HG03571 (cell line): ENCODE measurements at regions not wholly inside any gene's neighbourhood (a gene's known extent, or its start where the extent isn't known, plus 50 kb on each side); places are given as distances from the start of the nearest gene placed in this dataset.
"Not testable (repeated sequence)": the region's sequence is repeated elsewhere in the genome, so short reads cannot be mapped to it uniquely, and the experiment has no call there.

ENCODE experiments used
- ATAC-seq: cut with Tn5 transposase; IDR thresholded peaks from one replicate; pipeline ENCODE4 v1.9.1; 2021; ENCODE audit not compliant: unreplicated experiment

DNA sequence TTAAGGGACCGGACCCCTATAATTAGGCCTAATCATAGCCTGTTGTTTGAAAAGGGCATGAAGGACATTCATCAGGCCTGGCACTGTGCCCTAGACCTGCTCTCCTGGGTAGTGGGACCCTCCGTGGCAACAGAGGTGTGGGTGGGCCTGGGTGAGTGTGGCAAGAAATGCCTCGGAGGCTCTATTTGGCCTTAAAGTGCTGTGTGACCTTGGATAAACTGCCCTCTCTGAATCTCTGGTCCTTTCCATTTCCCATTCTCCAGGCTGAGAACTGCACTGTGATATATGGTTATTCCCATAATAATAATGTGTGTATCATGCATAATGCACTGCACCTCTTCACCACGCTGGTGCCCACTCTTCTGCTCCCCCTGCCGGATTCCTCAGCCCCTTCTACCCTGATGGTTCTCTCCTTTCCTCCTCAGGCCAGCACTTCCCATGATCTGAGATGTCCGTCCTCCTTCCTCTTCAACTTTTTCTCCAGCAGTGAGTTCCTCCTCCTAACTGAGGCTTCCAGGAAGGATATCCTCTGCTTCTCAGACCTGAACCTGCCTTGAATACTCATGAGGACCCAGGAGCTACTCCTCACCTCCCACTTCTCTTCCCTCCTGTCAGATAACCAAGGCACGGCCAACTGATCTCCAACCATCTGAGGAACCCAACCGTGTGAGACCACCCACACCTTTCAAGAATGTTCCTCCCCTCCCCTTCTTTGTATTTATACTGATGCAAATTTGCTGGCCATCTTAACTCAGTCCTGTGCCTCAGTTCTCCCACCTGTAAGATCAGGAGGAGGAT, 111.0 kb upstream of the PZP start:
- no peak for ATAC-seq

DNA sequence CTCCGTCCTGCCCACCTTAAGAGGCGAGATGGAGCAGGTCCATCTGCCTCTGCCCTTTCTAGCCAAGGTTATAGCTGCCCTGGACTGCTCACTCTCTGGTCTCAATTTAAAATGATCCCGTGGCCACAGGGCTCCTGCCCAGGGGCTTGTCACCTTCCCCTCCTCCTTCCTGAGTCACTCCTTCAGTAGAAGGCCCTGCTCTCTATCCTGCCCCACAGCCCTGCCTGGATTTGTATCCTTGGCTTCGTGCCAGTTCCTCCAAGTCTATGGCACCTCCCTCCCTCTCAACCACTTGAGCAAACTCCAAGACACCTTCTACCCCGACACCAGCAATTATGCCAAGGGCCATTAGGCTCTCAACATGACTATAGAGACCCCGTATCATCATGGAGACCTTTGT, 105.3 kb upstream of the PZP start:
- ATAC-seq: not testable (repeated sequence)

- ATAC-seq: not testable (repeated sequence)
These were observed 104.5 kb upstream of the PZP start for GRCh38 chr12:9312406-9313392.

GRCh38 chr12:9311454-9311853, 103.3 kb upstream of the PZP start:
- not testable (repeated sequence) for ATAC-seq

DNA sequence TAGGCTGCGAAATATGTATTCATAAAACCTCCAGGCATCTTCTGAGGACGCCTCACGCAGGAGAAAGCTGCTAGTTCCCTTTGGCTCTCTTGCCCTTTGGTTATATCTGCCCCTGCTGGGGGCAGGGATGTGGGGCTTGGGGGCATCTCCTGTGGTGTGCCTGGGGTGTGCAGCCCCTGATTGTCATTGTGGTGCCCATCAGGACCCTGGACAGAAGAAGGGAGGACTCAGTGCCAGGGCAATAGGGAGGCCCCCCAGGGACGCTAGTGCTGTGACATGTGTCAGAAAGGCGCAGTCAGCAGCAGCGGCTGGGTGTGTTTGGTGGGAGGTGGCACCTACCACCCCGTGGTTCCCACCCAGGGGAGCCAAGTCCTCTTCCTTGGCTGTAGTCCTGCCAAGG, 102.5 kb upstream of the PZP start:
- ATAC-seq: not testable (repeated sequence)

DNA sequence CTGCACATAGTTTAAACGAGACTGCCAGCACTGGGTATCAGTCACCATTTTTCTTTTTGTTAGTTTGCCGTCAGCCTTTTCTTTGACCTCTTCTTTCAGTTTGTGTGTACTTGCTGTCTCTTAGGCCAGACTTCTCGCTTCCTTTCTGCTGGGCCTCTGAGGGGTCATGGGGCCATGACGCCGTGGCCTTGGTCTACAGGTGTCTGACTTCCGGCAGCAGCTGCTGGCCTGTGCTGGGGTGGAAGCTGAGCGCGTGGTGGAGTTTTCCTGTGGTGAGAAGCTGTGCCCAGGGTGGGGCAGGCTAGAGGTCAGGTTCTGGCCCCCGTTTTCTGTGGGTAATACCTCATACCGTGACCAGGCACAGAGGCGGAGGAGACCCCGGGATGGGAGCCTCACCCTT, 101.6 kb upstream of the PZP start:
- ATAC-seq: not testable (repeated sequence)

GRCh38 chr12:9308745-9309144, 100.5 kb upstream of the PZP start:
- not testable (repeated sequence) for ATAC-seq

DNA sequence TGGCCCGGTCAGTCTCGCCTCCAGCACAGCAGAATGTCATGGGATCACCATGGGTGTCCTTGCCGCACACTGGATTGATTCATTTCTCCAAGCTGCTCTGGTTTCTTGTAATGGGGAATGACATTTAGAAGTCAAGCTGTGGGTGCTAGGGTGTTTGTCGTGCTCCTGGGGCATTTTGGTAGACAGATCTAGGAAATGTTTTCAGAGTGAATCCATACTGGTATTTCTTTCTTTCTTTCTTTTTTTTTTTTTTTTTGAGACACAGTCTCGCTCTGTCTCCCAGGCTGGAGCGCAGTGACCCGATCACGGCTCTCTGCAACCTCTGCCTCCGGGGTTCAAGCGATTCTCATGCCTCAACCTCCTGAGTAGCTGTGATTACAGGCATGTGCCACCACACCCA, 100.0 kb upstream of the PZP start:
- ATAC-seq: not testable (repeated sequence)

GRCh38 chr12:9307255-9307654, 99.1 kb upstream of the PZP start:
- not testable (repeated sequence) for ATAC-seq

DNA sequence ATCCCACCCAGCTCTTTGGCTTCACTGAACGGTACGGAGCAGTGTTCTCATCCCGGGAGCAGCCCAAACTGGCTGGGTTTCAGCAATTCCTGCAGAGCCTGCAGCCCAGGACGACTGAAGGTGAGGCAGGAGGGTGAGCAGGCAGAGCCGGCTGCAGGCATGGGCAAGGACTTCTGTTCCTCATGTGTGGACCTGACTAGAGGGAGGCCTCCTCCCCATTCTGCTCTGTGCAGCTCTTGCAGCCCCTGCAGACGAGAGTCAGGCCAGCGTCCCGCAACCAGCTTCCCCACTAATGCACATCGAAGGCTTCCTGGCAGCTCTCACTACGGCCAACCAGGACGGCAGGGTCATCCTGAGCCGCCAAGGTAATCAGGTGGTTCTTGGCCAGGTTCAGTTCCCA, 97.8 kb upstream of the PZP start:
- ATAC-seq: not testable (repeated sequence)

- not testable (repeated sequence) for ATAC-seq
These were observed 96.3 kb upstream of the PZP start for GRCh38 chr12:9304540-9304939.

DNA sequence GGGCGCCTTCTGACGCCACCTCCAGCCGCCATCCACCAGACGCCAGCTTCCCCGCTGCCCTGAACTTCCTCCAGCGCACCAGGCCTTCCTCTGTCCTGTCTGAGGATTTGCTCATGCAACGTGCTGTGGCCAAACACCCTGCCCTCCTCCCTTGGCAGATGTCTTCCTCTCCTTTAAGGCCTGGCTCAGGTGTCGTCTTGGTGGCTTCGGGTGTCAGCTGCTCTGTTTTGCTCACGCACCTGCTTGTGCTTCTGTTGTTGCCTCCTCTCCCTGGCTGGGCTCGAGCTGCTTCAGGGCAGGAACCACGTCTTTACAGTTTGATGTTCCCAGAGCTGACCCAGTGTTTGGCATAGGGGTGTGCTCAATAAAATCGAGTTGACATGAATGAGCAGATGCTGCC, 87.7 kb upstream of the PZP start:
- ATAC-seq: not testable (repeated sequence)

- not testable (repeated sequence) for ATAC-seq
These were observed 86.0 kb upstream of the PZP start for GRCh38 chr12:9294072-9294620.

- not testable (repeated sequence) for ATAC-seq
These were observed 85.2 kb upstream of the PZP start for GRCh38 chr12:9293391-9293790.

GRCh38 chr12:9289984-9290383, 81.8 kb upstream of the PZP start:
- ATAC-seq: not testable (repeated sequence)

DNA sequence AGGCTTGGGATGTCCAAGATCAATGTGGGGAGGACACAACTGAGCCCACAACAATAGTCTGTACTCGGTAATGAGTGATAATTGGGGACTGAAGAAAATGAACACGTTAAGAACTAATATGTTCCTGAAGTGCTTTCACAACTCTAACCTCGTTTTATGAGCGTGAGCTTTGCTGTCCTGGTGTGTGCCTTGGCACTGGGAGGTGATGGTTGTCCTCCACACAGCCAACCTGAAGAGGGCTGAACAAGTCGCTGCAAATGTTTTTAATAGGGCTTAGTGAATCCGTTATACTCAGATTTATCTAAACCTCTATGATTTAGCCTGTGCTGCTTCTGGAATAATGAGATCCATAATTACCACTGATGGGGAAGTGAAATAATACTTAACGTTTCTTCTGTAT, 76.5 kb upstream of the PZP start:
- not testable (repeated sequence) for ATAC-seq

DNA sequence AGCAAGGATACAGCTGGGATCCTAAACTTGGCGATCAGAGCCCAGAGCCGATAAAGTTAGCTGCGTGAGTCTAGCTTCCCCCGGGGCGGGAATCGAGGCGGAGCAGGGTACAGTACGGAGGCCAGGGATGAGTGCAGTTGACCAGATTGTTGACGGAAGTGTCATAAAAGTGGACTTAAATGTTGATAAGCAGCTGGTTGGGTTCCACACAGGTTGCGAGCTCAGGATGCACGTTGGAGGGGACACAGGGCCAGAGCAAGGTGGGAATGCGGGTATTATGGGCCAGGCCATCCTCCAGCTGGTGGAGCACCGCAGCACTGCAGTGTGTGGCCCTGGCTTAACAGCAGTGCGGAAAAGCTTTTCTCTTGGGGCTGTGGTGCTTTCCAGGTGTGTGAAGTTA, 76.0 kb upstream of the PZP start:
- peak; percentile 41 for ATAC-seq

GRCh38 chr12:9283346-9284095, 75.3 kb upstream of the PZP start:
- peak; percentile 74 for ATAC-seq

- ATAC-seq: no peak
These were observed 68.8 kb upstream of the PZP start for GRCh38 chr12:9276990-9277389.

- ATAC-seq: no peak
These were observed 65.1 kb upstream of the PZP start for GRCh38 chr12:9273276-9273675.

- ATAC-seq: no peak
These were observed 63.7 kb upstream of the PZP start for GRCh38 chr12:9271875-9272274.
